NB4 (cell line): ENCODE measurements at regions not wholly inside any gene's neighbourhood (a gene's known extent, or its start where the extent isn't known, plus 50 kb on each side); places are given as distances from the start of the nearest gene placed in this dataset.

Experiments used
- CTCF ChIP-seq: IDR thresholded peaks from one replicate; pipeline ENCODE4 v1.5.1; 2012; ENCODE audit warnings: low read depth, low read length
- MAX ChIP-seq: IDR thresholded peaks from 2 replicates; pipeline ENCODE4 v1.6.1; 2011; ENCODE audit warnings: low read depth, low read length
- MYC ChIP-seq: IDR thresholded peaks from 2 replicates; pipeline ENCODE4 v1.6.1; 2011; ENCODE audit warnings: low read depth, low read length
- POLR2A ChIP-seq: IDR thresholded peaks from 2 replicates; pipeline ENCODE4 v1.6.1; 2011; ENCODE audit warnings: mild to moderate bottlenecking; ENCODE audit not compliant: insufficient read length; ENCODE audit errors: extremely low read depth

GRCh38 chr6:55082021-55082420 lies 92.3 kb upstream of the HCRTR2 start:
- TF ChIP-seq CTCF (no peak), MAX (no peak), MYC (no peak), POLR2A (no peak)
